GM12878 (cell line): ENCODE measurements at regions not wholly inside any gene's neighbourhood (a gene's known extent, or its start where the extent isn't known, plus 50 kb on each side); places are given as distances from the start of the nearest gene placed in this dataset.

Source experiments
- ATAC-seq: fragments of 200-7000 bp; cut with Tn5 transposase; 3 replicates; pipeline ENCODE4 v1.9.1; 2020; ENCODE audit warnings: mild to moderate bottlenecking, moderate library complexity
- BruUV-seq: library from RNA; stranded (reverse); fragments of 400-500 nt; replicated peaks from 2 replicates; lab custom pipeline; 2021; lab: Mats Ljungman, UMichigan
- CTCF ChIA-PET: fragments of 300-600 bp; sonication (Branson Sonifier 250); formaldehyde crosslinking; extraction: SDS; loops from one replicate; lab custom pipeline; 2021; ENCODE audit warnings: inconsistent platforms; lab: Yijun Ruan, JAX
- POLR2A ChIA-PET: fragments of 350-600 bp; formaldehyde crosslinking; extraction: SDS; loops from one replicate; lab custom pipeline; 2021; ENCODE audit warnings: inconsistent platforms; lab: Charles Lee
- RAD21 ChIA-PET: fragments of 300-600 bp; sonication (Branson Sonifier 250); formaldehyde crosslinking; loops from one replicate; lab custom pipeline; 2023; ENCODE audit warnings: antibody characterized with exemption; ENCODE audit not compliant: unreplicated experiment; lab: Charles Lee
- SMC1A ChIA-PET: fragments of 300-600 bp; sonication (Branson Sonifier 250); formaldehyde crosslinking; loops from one replicate; lab custom pipeline; 2023; ENCODE audit not compliant: unreplicated experiment, uncharacterized antibody; lab: Charles Lee
- DNase-seq: peaks from one replicate; pipeline ENCODE4 v3.0.0-alpha.2; 2011; ENCODE audit warnings: low read depth, low spot score
- FAIRE-seq: peaks from 3 replicates; lab custom pipeline; 2011; peaks lifted over from hg19 to GRCh38; lab: Jason Lieb, UNC
- H2AFZ ChIP-seq: 2 replicates; pipeline ENCODE4 v1.6.0; 2011; ENCODE audit warnings: low read depth, low read length, control low read depth; ENCODE audit not compliant: control insufficient read depth
- H3K27ac ChIP-seq: 2 replicates; pipeline ENCODE4 v1.5.1; 2011; ENCODE audit warnings: control low read depth; ENCODE audit not compliant: control insufficient read depth, insufficient read depth
- H3K27me3 ChIP-seq, 2 experiments: replicated peaks in 1 of 2; 2 replicates each; pipeline versions ENCODE4 v1.6.0 to v1.6.1; 2011; ENCODE audit warnings: low read length in 1 of 2; ENCODE audit not compliant: control insufficient read depth in 2 of 2, insufficient read depth in 2 of 2
- H3K36me3 ChIP-seq, 2 experiments: 2 replicates each; pipeline ENCODE4 v1.5.1; 2011; ENCODE audit warnings: low read length in 1 of 2; ENCODE audit not compliant: control insufficient read depth in 2 of 2, insufficient read depth in 2 of 2
- H3K4me1 ChIP-seq: 2 replicates; pipeline ENCODE4 v1.6.1; 2011; ENCODE audit warnings: mild to moderate bottlenecking, low read length, moderate library complexity, mixed read lengths; ENCODE audit not compliant: control insufficient read depth, insufficient read depth
- H3K4me2 ChIP-seq: 2 replicates; pipeline ENCODE4 v1.6.0; 2011; ENCODE audit warnings: control low read depth; ENCODE audit not compliant: control insufficient read depth, insufficient read depth
- H3K4me3 ChIP-seq: fragments of 200-600 bp; sonication (generic); 2 replicates; pipeline ENCODE4 v1.5.1; 2016
- H3K79me2 ChIP-seq: 2 replicates; pipeline ENCODE4 v1.6.0; 2011; ENCODE audit warnings: low read length; ENCODE audit not compliant: control insufficient read depth, insufficient read depth
- H3K9ac ChIP-seq: 2 replicates; pipeline ENCODE4 v1.8.0; 2011; ENCODE audit warnings: low read length, control low read depth, mixed read lengths; ENCODE audit not compliant: control insufficient read depth, insufficient read depth
- H3K9me3 ChIP-seq: replicated peaks from 3 replicates; pipeline ENCODE4 v1.5.1; 2011; ENCODE audit warnings: mild to moderate bottlenecking, low read length; ENCODE audit not compliant: control insufficient read depth, insufficient read depth
- H4K20me1 ChIP-seq: 2 replicates; pipeline ENCODE4 v1.6.0; 2011; ENCODE audit not compliant: control insufficient read depth, insufficient read depth
- ATF7 ChIP-seq: fragments of 450-650 bp; IDR thresholded peaks from 2 replicates; pipeline ENCODE4 v1.6.1; 2016; ENCODE audit warnings: low read depth, mild to moderate bottlenecking
- FOXM1 ChIP-seq: IDR thresholded peaks from 2 replicates; pipeline ENCODE4 v1.6.1; 2012; ENCODE audit warnings: low read depth, mild to moderate bottlenecking, inconsistent platforms, low read length, moderate library complexity
- MTA2 ChIP-seq: fragments of 450-650 bp; IDR thresholded peaks from 2 replicates; pipeline ENCODE4 v1.6.1; 2016; ENCODE audit warnings: low read depth, mild to moderate bottlenecking, moderate library complexity
- RBBP5 ChIP-seq: fragments of 200-600 bp; sonication (generic); conservative IDR thresholded peaks from 2 replicates; pipeline ENCODE4 v1.6.1; 2016
- RCOR1 ChIP-seq: conservative IDR thresholded peaks from 2 replicates; pipeline ENCODE4 v1.6.1; 2012; ENCODE audit warnings: low read depth, low read length, improper control_type of control experiment
- RELA ChIP-seq: fragments of 450-650 bp; IDR thresholded peaks from 2 replicates; pipeline ENCODE4 v1.8.0; 2014; ENCODE audit warnings: borderline replicate concordance; ENCODE audit not compliant: partially characterized antibody
- SIN3A ChIP-seq: IDR thresholded peaks from 2 replicates; pipeline ENCODE4 v1.6.1; 2012; ENCODE audit warnings: low read depth, low read length, improper control_type of control experiment
- SREBF1 ChIP-seq: IDR thresholded peaks from 2 replicates; pipeline ENCODE4 v1.6.1; 2012; ENCODE audit warnings: mild to moderate bottlenecking, low read length
- SREBF2 ChIP-seq: IDR thresholded peaks from 2 replicates; pipeline ENCODE4 v1.6.1; 2012; ENCODE audit warnings: mild to moderate bottlenecking, low read length
- SUPT20H ChIP-seq: IDR thresholded peaks from 2 replicates; pipeline ENCODE4 v1.6.1; 2011; ENCODE audit warnings: low read depth, mild to moderate bottlenecking, low read length, moderate library complexity, borderline replicate concordance; ENCODE audit not compliant: control insufficient read depth
- SUZ12 ChIP-seq: fragments of 200-600 bp; sonication (generic); IDR thresholded peaks from one replicate; pipeline ENCODE4 v1.6.1; 2018; ENCODE audit warnings: antibody characterized with exemption, mild to moderate bottlenecking; ENCODE audit not compliant: unreplicated experiment
- TARDBP ChIP-seq: IDR thresholded peaks from 2 replicates; pipeline ENCODE4 v1.6.1; 2016; ENCODE audit warnings: borderline replicate concordance
- TBL1XR1 ChIP-seq: IDR thresholded peaks from 2 replicates; pipeline ENCODE4 v1.6.1; 2012; ENCODE audit warnings: low read depth, low read length, improper control_type of control experiment
- TCF12 ChIP-seq: IDR thresholded peaks from 2 replicates; pipeline ENCODE4 v1.6.1; 2011; ENCODE audit warnings: low read depth, mild to moderate bottlenecking, low read length
- ZBED1 ChIP-seq: IDR thresholded peaks from 2 replicates; pipeline ENCODE4 v1.6.1; 2016; ENCODE audit warnings: borderline replicate concordance
- WGBS: methylation state at CpG from one replicate; pipeline ENCODE4 v1.1.6; 2016; ENCODE audit warnings: low lambda C conversion rate; ENCODE audit not compliant: insufficient replicate concordance, insufficient coverage; ENCODE audit errors: missing lambda C conversion rate; 5-methylcytosine and 5-hydroxymethylcytosine counted together
- in situ Hi-C: fragments of 300-500 bp; cut with MboI; formaldehyde crosslinking; loops from 9 replicates; pipeline ENCODE4 v1.14.3; 2018; ENCODE audit warnings: mixed read lengths
- intact Hi-C: fragments of 100-400 bp; cut with micrococcal nuclease; formaldehyde crosslinking; loops from one replicate; pipeline ENCODE4 v1.14.2; 2022; ENCODE audit not compliant: unreplicated experiment
- TF ChIP-seq, protein P1 (sequence below): fragments of 450-650 bp; IDR thresholded peaks from 2 replicates; pipeline ENCODE4 v1.6.1; 2018; ENCODE audit warnings: mild to moderate bottlenecking, low read depth, moderate library complexity; ENCODE audit not compliant: partially characterized antibody

DNA sequence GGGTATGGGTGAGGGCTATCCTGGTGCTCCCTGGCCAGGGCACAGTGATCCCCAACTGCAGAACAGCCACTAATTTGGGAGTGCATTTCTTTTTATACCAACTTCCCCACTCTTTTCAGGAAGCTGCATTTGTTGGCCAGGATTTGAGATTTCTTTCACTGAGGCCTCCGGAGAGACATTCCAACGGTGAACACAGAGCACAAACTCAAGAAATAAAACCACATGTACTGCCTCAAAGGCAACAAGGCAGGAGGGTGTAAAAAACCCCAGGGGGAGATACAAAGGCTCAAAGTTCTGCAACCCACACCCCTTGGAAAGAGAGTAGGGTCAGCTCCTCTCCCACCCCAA is 65.3 kb downstream of the CPN2 start:
- FAIRE-seq (no peak), DNase-seq (no peak), ATAC-seq (no peak)
- WGBS = 88% methylated on average over 2 of the region's 2 CpGs
- Histone ChIP-seq H3K4me3 (no peak overlapping the region), H3K9me3 (no peaks in the 10 kb centered on the region), H3K4me1 (no peaks in the 10 kb centered on the region), H4K20me1 (no peaks in the 10 kb centered on the region), H3K36me3 (no peaks in the 10 kb centered on the region), H3K27ac (no peak overlapping the region), H2AFZ (no peak overlapping the region), H3K9ac (no peak overlapping the region), H3K79me2 (no peaks in the 10 kb centered on the region), H3K27me3 (peaks cover 0 to 4% of the 10 kb centered on the region in 2 experiments; a peak in 2 of 4 replicates), H3K4me2 (no peak overlapping the region)
- in situ Hi-C loops = no loop called here
- TF ChIP-seq MTA2 (no peak), FOXM1 (no peak), SREBF2 (no peak), SIN3A (no peak), TCF12 (no peak), SUPT20H (no peak), ATF7 (no peak), RBBP5 (no peak), TARDBP (no peak), TBL1XR1 (no peak), SREBF1 (no peak), RELA (no peak), ZBED1 (no peak), RCOR1 (no peak), SUZ12 (no peak)
- TF ChIP-seq, protein P1, sequence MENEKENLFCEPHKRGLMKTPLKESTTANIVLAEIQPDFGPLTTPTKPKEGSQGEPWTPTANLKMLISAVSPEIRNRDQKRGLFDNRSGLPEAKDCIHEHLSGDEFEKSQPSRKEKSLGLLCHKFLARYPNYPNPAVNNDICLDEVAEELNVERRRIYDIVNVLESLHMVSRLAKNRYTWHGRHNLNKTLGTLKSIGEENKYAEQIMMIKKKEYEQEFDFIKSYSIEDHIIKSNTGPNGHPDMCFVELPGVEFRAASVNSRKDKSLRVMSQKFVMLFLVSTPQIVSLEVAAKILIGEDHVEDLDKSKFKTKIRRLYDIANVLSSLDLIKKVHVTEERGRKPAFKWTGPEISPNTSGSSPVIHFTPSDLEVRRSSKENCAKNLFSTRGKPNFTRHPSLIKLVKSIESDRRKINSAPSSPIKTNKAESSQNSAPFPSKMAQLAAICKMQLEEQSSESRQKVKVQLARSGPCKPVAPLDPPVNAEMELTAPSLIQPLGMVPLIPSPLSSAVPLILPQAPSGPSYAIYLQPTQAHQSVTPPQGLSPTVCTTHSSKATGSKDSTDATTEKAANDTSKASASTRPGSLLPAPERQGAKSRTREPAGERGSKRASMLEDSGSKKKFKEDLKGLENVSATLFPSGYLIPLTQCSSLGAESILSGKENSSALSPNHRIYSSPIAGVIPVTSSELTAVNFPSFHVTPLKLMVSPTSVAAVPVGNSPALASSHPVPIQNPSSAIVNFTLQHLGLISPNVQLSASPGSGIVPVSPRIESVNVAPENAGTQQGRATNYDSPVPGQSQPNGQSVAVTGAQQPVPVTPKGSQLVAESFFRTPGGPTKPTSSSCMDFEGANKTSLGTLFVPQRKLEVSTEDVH = no peak
- ChIA-PET POLR2A (no interaction called here), CTCF (no interaction called here), RAD21 (no interaction called here), SMC1A (interaction anchor here (1.3 to 1.7 kb wide), 2 partner anchors 13 to 14 kb away, joined by 5 to 6 read pairs; no protein-coding TSS in a partner anchor)
- BruUV-seq = no TSS peak
- intact Hi-C loops = no loop called here
